CD4-positive, alpha-beta T cell treated with Interleukin-12 subunit alpha and Interleukin-12 subunit beta, for 1 hour (primary cell): ENCODE measurements at regions not wholly inside any gene's neighbourhood (a gene's known extent, or its start where the extent isn't known, plus 50 kb on each side); places are given as distances from the start of the nearest gene placed in this dataset.
"Not testable (repeated sequence)": the region's sequence is repeated elsewhere in the genome, so short reads cannot be mapped to it uniquely, and the experiment has no call there.

Source experiments
- DNase-seq: peaks from one replicate; pipeline ENCODE4 v3.0.0-alpha.2; 2020

- not testable (repeated sequence) for DNase-seq
Measured at GRCh38 chr3:195969838-195970776, 61.8 kb upstream of the TNK2 start.

- not testable (repeated sequence) for DNase-seq
Measured at GRCh38 chr3:195969341-195969740, 61.0 kb upstream of the TNK2 start.

GRCh38 chr3:195968104-195968503 lies 59.8 kb upstream of the TNK2 start:
- DNase-seq, result not testable (repeated sequence)

GRCh38 chr3:195967387-195967720 lies 59.0 kb upstream of the TNK2 start:
- DNase-seq, result not testable (repeated sequence)

GRCh38 chr3:195966563-195967386 lies 58.4 kb upstream of the TNK2 start:
- DNase-seq, result not testable (repeated sequence)

- not testable (repeated sequence) for DNase-seq
Measured at GRCh38 chr3:195965217-195965616, 56.9 kb upstream of the TNK2 start.

- not testable (repeated sequence) for DNase-seq
Measured at GRCh38 chr3:195964318-195965107, 56.2 kb upstream of the TNK2 start.

- peak; percentile 19 for DNase-seq
Measured at GRCh38 chr3:195962222-195962621, 53.9 kb upstream of the TNK2 start.

- peak; percentile 48 for DNase-seq
Measured at GRCh38 chr3:195960971-195961775, 52.8 kb upstream of the TNK2 start.

GRCh38 chr3:195960164-195960563 lies 51.8 kb upstream of the TNK2 start:
- DNase-seq, result not testable (repeated sequence)

GRCh38 chr3:195959367-195960157 lies 51.2 kb upstream of the TNK2 start:
- DNase-seq, result not testable (repeated sequence)

- DNase-seq, result not testable (repeated sequence)
Measured at GRCh38 chr3:195958736-195959135, 50.4 kb upstream of the TNK2 start.
